HEK293T (cell line): ENCODE measurements at regions not wholly inside any gene's neighbourhood (a gene's known extent, or its start where the extent isn't known, plus 50 kb on each side); places are given as distances from the start of the nearest gene placed in this dataset.

Experiments
- FOXK2 ChIP-seq: fragments of 450-650 bp; IDR thresholded peaks from 2 replicates; pipeline ENCODE4 v1.6.1; 2016; ENCODE audit warnings: mild to moderate bottlenecking
- FOXM1 ChIP-seq: fragments of 450-650 bp; IDR thresholded peaks from 2 replicates; pipeline ENCODE4 v1.6.1; 2017; ENCODE audit warnings: mild to moderate bottlenecking, borderline replicate concordance

GRCh38 chr1:57696043-57696442, 272.2 kb upstream of the DAB1 start:
- TF ChIP-seq FOXM1: no peak
- no peak for TF ChIP-seq FOXK2
